Colonic mucosa (tissue), 4 donors: ENCODE measurements at regions not wholly inside any gene's neighbourhood (a gene's known extent, or its start where the extent isn't known, plus 50 kb on each side); places are given as distances from the start of the nearest gene placed in this dataset.

ENCODE experiments used
- DNase-seq: peaks from one replicate; pipeline ENCODE4 v3.0.0-alpha.2; 2020
- H3K27ac ChIP-seq: fragments of 200-600 bp; one replicate; pipeline ENCODE4 v1.8.0; 2021
- H3K27me3 ChIP-seq: fragments of 200-600 bp; one replicate; pipeline ENCODE4 v1.8.0; 2021
- H3K36me3 ChIP-seq: fragments of 200-600 bp; one replicate; pipeline ENCODE4 v1.8.0; 2021
- H3K4me1 ChIP-seq: fragments of 200-600 bp; one replicate; pipeline ENCODE4 v1.8.0; 2021; ENCODE audit warnings: mild to moderate bottlenecking
- H3K4me3 ChIP-seq: fragments of 200-600 bp; one replicate; pipeline ENCODE4 v1.8.0; 2021
- H3K9ac ChIP-seq, 2 donors: one replicate each; pipeline ENCODE4 v1.7.0; 2013; ENCODE audit warnings: control low read depth in 2 of 2, low read depth in 2 of 2, low read length in 2 of 2
- H3K9me3 ChIP-seq: fragments of 200-600 bp; one replicate; pipeline ENCODE4 v1.8.0; 2021
- CTCF ChIP-seq: fragments of 200-600 bp; IDR thresholded peaks from one replicate; pipeline ENCODE4 v1.8.0; 2022; ENCODE audit warnings: antibody characterized with exemption, mild to moderate bottlenecking
- intact Hi-C: fragments of 100-400 bp; cut with DNase I; formaldehyde crosslinking; loops from one replicate; pipeline ENCODE4 v1.14.1; 2022
- donor health status: healthy.
- donor health status: DM: no; HTN: no; CAD: no.
- donor health status: DM: no; HTN: no; CAD: no.

- Histone ChIP-seq H3K4me1 (no peaks in the 10 kb centered on the region), H3K4me3 (no peak overlapping the region), H3K9ac (no peak overlapping the region), H3K36me3 (no peaks in the 10 kb centered on the region), H3K27ac (no peak overlapping the region), H3K27me3 (no peaks in the 10 kb centered on the region), H3K9me3 (no peaks in the 10 kb centered on the region)
- intact Hi-C loops: no loop called here
- DNase-seq: no peak
- TF ChIP-seq CTCF: no peak
Observed at GRCh38 chr12:78790148-78790547, 74.4 kb upstream of the SYT1 start.

GRCh38 chr12:78792052-78792698 lies 72.4 kb upstream of the SYT1 start:
- Histone ChIP-seq H3K36me3 (no peaks in the 10 kb centered on the region), H3K9me3 (no peaks in the 10 kb centered on the region), H3K4me1 (no peaks in the 10 kb centered on the region), H3K4me3 (no peak overlapping the region), H3K27ac (no peak overlapping the region), H3K27me3 (no peaks in the 10 kb centered on the region), H3K9ac (no peak overlapping the region)
- no peak for TF ChIP-seq CTCF
- intact Hi-C loops: no loop called here
- DNase-seq: no peak

- Histone ChIP-seq H3K9me3 (no peaks in the 10 kb centered on the region), H3K36me3 (no peaks in the 10 kb centered on the region), H3K9ac (no peak overlapping the region), H3K4me1 (no peaks in the 10 kb centered on the region), H3K27me3 (no peaks in the 10 kb centered on the region), H3K27ac (no peak overlapping the region), H3K4me3 (no peak overlapping the region)
- no peak for TF ChIP-seq CTCF
- no peak for DNase-seq
- intact Hi-C loops: no loop called here
Observed at GRCh38 chr12:78793491-78793890, 71.1 kb upstream of the SYT1 start.

GRCh38 chr12:78793982-78794381 lies 70.6 kb upstream of the SYT1 start:
- DNase-seq: no peak
- TF ChIP-seq CTCF: no peak
- Histone ChIP-seq H3K36me3 (no peaks in the 10 kb centered on the region), H3K4me1 (no peaks in the 10 kb centered on the region), H3K9ac (no peak overlapping the region), H3K4me3 (no peak overlapping the region), H3K27me3 (no peaks in the 10 kb centered on the region), H3K9me3 (no peaks in the 10 kb centered on the region), H3K27ac (no peak overlapping the region)
- intact Hi-C loops: no loop called here

GRCh38 chr12:78795934-78796445 lies 68.6 kb upstream of the SYT1 start:
- H3K9me3 ChIP-seq: no peaks in the 10 kb centered on the region
- H3K27me3 ChIP-seq: no peaks in the 10 kb centered on the region
- no peaks in the 10 kb centered on the region for H3K36me3 ChIP-seq
- H3K4me1 ChIP-seq: no peaks in the 10 kb centered on the region
- no peak for DNase-seq
- intact Hi-C loops: no loop called here
- no peak overlapping the region for H3K27ac ChIP-seq
- H3K9ac ChIP-seq: no peak overlapping the region
- H3K4me3 ChIP-seq: no peak overlapping the region
- no peak for TF ChIP-seq CTCF
